Testis (tissue), 2 donors: ENCODE measurements at regions not wholly inside any gene's neighbourhood (a gene's known extent, or its start where the extent isn't known, plus 50 kb on each side); places are given as distances from the start of the nearest gene placed in this dataset.

Experiments used
- POLR2A ChIP-seq: fragments of 450-650 bp; IDR thresholded peaks from one replicate; pipeline ENCODE4 v1.6.1; 2017; ENCODE audit warnings: antibody characterized with exemption, mild to moderate bottlenecking, moderate library complexity
- TF ChIP-seq, protein P1 (sequence below), 3 experiments: fragments of 450-650 bp in 2 of 3; fragments of 200-600 bp in 1 of 3; sonication (generic) in 1 of 3; IDR thresholded peaks; one replicate each; pipeline ENCODE4 v1.5.1; 2016 to 2019; ENCODE audit warnings: antibody characterized with exemption in 3 of 3, mild to moderate bottlenecking in 2 of 3, moderate library complexity in 1 of 3

DNA sequence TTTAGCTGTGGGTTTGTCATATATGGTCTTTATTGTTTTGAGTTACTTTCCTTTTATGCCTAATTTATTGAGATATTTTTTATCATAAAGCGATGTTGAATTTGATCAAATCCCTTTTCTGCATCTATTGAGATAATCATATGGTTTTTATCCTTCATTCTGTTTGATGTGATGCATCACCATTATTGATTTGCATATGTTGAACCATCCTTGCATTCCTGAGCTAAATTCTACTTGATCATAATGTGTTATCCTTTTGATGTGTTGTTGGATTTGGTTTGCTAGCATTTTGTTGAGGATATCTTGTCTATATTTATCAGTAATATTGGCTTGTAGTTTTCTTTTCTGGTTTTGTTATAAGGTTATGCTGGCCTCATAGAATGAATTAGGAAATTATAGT lies 308.5 kb downstream of the ADCYAP1 start:
- no peak for TF ChIP-seq POLR2A
- TF ChIP-seq, protein P1, sequence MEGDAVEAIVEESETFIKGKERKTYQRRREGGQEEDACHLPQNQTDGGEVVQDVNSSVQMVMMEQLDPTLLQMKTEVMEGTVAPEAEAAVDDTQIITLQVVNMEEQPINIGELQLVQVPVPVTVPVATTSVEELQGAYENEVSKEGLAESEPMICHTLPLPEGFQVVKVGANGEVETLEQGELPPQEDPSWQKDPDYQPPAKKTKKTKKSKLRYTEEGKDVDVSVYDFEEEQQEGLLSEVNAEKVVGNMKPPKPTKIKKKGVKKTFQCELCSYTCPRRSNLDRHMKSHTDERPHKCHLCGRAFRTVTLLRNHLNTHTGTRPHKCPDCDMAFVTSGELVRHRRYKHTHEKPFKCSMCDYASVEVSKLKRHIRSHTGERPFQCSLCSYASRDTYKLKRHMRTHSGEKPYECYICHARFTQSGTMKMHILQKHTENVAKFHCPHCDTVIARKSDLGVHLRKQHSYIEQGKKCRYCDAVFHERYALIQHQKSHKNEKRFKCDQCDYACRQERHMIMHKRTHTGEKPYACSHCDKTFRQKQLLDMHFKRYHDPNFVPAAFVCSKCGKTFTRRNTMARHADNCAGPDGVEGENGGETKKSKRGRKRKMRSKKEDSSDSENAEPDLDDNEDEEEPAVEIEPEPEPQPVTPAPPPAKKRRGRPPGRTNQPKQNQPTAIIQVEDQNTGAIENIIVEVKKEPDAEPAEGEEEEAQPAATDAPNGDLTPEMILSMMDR (IDR thresholded peaks at IDR 0.05), result no peak
